Stimulated activated CD4-positive, alpha-beta T cell treated with anti-CD3 and anti-CD28 coated beads, Interleukin-4, amount 100 ng/mL, for 24 hours (primary cell): ENCODE measurements at regions not wholly inside any gene's neighbourhood (a gene's known extent, or its start where the extent isn't known, plus 50 kb on each side); places are given as distances from the start of the nearest gene placed in this dataset.
A peak's percentile ranks its signal among the peaks of the same experiment; 100 is the strongest.
"Not testable (repeated sequence)": the region's sequence is repeated elsewhere in the genome, so short reads cannot be mapped to it uniquely, and the experiment has no call there.

Experiments used
- DNase-seq: peaks from one replicate; pipeline ENCODE4 v3.0.0-alpha.2; 2020

DNA sequence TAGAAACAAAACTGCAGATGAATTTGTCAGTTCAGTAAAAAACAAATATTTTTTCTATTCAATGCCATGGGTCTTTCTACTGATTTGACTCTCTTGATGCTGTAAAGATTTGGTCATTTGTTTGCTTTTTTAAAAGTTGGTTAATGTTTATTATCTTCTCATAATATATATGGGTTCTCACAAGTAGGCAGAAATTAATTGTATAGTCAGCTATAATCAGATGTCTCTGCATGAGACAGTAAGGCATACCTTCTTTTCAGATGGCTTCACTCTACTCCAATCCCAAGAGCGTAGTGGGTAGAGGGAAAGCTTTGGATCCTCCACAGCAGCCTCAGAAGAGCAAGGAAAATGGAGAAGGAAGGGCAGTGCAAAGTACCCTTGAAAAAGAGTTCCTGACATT, 1202.9 kb upstream of the CELF4 start:
- DNase-seq = no peak

DNA sequence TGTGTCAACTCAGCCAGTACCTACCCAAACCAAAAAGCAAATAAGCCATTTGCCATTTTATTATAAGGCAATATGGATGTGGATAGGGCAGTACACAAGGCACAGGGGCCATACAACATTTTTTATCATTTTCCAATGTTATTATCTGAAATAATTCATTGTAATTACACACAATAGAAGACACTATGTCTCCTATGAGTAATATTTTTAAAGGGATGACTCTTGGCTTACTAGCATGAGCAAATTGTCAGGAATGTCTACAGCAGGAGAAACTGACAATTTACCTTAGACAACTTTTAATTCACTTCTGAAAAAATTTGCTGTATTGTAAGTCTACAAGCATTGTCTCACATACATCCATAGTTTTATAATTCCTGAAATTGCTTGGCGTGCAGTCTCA, 1193.9 kb upstream of the CELF4 start:
- no peak for DNase-seq

DNA sequence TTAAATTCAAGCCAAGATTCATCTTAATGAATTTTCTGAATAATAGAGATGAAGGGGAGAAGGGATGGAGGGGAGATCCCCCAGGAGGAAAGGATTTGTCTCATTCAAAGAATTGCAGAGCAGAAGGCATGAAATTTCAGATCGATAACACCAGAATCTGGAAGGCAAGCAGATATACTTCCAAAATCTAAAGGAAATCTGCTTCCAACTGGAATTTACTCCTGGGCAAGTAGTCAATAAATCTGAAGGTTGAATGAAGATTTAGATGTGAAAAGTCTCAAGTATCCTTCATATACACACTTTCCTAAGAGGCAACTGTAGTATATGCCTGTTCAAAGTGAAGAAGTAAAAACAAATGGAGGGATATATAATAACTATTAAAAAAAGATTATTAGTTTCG, 1190.8 kb upstream of the CELF4 start:
- DNase-seq = no peak

DNA sequence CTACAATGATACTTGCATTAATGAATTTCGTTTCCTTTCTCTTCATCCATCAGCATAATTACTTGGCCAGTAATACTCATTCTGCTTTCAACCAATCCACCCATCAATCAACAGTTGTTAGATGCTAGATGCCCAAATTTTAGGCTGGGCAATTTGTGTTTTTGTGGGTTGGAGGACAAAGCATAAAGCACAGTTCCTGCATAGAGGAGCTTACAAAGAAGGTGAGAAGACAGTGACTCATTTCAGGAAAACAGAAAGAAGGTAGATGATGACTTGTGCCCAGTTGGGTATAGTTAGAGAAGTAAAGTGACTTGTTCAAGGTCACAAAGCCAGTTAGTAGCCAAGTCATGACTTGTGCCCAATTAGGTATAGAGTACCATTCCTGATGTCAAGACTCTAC, 1186.8 kb upstream of the CELF4 start:
- DNase-seq = no peak

DNA sequence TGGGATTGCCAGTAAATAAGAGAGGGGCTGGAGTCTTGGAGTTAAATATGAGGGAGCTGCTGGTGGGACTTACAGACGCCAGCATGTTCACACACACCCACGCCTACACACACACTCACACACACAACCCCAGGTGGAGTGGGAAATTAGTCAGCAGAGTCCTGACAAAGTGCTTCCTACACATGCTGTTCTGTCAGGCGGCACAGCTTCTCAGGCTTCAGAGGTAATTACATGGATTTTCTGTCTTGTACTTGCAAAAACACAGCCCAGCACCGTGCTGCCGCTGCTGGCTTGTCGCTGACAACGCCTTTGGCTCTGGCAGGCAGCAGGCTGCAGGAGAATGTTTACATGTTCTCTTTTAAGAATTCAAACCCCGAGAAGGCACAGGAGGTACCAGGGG, 1186.3 kb upstream of the CELF4 start:
- DNase-seq = peak; percentile 3

DNA sequence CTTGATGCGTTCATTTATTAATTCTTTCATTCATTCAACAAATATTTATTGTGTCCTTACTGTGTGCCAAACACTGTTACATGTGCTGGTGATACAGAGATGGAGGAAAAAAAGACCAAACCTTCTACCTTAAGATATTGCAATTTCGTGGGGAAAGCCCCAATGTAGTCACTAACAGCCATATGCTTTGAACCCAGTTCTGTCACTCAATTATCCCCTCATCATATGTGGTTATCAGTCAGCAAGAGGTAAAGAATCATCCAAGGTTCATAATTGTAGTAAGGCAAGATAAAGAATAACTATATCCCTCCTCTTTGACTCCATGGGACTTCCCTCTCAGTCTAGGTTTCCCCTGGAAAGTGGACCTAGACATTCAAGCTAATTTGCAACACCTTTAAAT, 1185.6 kb upstream of the CELF4 start:
- DNase-seq = no peak

DNA sequence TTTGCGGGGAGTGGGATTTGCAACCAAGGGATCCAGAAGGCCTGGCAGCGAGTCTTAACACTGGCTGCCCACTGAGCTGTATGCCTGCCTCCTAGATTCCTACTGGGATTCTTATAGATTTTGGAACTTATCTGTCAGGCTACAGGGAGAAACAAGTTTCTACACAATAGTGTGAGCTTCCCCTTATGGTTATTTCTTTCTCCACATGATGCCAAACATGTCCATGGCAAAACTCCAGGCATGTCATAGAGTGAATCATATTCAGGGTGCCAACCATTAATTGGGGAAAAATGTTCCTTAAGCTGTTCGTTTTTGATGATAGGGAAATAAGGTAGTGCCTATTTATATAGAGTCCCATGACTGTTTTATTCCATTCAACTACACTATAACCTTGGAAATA, 1185.2 kb upstream of the CELF4 start:
- no peak for DNase-seq

DNA sequence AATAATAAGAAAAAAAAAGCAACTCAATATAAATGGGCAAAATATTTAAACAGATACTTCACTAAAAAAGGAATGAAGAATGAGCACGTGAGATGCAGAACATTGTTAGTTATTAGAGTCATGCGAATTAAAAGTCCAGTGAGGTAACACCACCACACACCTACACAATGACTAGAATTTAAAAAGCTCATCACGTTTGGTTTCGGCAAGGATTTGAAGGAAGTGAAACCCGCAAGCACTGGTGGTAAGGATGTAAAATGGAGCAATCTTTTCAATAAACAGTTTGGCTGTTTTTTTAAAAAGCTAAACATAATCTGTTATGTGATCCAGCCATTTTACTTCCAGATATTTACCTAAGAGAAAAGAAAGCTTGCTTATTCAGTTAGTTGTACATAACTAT, 1181.6 kb upstream of the CELF4 start:
- DNase-seq = no peak

DNA sequence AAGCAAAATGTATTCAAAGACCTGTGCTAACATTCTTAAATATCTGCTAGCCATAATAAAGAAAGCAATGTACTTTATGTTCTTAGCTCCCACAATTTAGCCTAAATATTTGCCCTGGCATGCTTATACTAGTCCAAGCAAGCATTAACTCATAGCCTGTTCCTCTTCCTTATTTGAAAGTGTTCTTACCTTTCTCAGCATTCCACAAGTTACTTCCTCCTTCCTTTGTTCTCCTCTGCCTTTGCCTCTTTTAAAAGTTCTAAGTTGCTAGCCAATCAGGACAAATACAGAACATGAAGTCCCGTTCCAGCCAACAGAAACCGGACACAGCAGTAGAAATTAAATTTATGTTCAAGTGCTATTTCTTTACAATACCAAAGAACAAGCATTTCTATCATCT, 1154.6 kb upstream of the CELF4 start:
- DNase-seq = not testable (repeated sequence)

DNA sequence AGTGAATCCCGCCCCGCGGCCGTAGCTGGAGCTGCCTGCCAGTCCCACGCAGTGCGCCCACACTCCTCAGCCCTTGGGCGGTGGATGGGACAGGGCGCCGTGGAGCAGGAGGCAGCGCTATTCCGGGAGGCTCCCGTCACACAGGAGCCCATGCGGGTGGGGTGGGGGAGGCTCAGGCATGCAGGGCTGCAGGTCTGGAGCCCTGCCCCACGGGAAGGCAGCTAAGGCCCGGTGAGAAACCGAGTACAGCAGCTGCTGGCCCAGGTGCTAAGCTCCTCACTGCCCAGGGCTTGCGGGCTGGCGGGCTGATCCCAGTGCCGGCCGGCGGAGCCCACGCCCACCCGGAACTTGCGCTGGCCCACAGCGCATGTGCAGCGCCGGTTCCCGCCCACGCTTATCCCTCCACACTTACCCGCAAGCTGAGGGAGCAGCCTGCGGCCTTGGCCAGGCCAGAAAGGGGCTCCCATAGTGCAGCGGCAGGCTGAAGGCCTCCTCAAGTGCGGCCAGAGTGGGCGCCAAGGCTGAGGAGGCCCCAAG, 1152.8 kb upstream of the CELF4 start:
- no peak for DNase-seq

DNA sequence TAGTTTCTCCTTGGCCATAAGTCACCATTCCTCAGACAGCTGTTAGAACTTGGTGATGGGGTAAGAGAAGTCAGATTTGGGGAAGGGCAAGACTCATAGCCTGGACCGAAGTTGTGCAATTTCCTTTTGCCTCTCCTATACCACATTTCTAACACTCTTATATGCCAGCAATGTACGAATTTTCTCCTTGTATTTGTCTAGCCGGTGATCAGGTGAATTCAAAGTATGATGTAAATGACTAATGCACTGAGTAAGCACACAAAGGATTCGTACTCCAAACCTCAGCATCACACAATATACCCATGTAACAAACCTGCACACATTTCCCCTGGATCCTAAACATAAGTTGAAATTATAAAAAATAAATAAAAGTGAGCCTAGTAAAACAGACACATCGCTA, 1143.5 kb upstream of the CELF4 start:
- DNase-seq = no peak

DNA sequence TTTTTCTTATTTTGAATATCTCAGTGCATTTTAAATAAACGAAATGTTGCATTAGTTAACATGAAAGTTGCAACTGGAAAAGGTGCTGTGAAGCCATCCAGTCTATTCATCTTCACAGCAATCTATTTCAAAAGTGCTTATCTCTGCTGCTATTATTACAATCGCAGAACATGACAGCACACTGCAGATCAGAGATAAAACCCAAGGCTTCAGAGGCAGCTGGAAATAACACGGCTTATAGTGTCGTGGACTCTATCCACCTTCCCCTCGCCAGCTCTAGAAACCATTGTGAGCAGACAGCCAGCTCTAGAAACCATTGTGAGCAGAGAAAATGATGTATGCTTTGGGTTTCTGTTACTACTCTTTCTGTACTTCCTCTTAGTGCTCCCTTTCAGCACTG, 1140.8 kb upstream of the CELF4 start:
- DNase-seq = no peak

DNA sequence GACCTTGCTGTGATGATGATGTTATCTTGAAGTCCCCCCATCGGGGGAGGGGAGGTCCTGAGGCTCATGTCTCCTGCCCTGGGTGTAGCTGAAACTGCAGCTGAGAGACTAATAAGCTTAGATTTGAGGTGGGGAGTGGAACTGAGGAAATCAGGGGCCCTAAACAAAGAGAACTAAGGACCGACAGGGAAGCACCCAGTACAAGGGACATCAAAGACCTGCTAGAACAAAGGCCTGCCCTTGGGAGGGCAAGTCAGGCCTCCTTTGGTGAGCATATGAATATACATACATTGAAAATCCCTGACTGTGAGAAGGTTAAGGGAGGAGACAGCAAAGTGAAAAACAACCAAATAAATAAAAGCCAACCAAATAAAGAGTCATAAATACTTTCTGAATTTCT, 1132.5 kb upstream of the CELF4 start:
- no peak for DNase-seq

DNA sequence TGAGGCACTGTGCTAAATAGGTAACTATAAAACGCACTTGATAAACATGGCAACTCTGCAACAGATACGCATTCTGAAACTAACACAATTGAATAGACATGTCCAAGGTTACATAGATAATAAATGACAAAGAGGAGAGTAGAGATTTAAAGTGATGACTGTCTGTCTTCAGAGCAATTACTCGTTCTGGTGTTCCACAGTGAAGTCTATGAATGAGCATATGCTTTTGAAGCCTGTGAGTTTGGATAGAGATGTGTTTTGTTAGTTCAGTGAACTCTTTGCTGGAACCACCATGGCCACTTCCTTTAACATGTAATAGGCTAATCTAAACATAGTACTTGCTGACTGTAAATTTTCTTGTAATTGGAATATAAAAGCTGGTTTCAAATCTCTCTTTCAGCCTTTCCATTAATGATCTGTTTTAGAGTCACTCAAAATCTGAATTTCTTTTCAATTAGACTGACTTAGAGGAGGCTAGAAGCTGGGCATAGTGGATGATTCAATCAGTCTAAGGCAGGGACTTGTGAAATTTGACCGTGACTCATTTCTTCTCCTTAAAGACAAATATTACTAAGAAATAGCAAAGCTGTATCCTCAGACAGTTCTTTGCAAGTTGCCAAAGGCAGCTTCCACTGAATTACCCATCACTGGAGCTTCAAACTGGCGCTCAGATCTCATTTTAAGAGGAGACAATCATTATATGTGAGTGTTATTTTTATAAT, 1130.1 kb upstream of the CELF4 start:
- no peak for DNase-seq

DNA sequence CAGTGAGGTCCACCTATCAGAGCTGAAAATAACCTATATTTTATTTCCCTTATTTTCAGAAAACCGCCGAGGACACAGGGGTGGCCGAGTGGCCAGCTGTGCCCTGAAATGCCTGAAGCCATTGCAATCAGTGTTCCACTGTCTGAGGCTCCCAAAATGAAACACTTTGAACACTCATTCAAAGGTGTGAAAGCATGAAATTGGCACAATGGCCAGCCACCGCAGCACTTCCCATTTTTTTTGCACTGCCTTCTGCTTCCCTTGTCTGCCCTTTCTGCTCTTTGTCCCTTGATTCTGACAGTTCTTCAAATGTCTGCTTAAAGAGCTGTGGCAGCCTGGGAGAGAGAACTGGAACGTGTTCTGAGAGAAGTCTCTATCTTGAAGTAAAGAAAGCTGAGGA, 1127.5 kb upstream of the CELF4 start:
- DNase-seq = no peak

DNA sequence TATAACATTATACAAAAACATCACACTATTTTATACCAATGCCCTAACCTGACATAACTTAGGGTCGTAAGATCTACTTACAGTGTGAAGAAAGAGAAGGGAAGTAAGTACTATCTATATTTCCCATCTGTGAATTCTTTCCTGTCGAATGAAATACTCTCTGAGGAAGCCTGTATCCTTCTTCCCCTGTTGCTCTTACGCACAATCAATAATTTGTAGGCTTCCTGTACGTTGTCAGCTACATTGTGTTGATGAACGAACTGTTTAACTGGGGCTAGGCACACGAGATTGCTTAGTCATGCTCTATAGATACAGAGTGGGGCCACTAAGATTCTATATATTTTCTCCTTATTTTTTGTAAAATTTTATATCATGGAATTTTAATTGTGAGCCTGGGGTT, 1125.0 kb upstream of the CELF4 start:
- no peak for DNase-seq

DNA sequence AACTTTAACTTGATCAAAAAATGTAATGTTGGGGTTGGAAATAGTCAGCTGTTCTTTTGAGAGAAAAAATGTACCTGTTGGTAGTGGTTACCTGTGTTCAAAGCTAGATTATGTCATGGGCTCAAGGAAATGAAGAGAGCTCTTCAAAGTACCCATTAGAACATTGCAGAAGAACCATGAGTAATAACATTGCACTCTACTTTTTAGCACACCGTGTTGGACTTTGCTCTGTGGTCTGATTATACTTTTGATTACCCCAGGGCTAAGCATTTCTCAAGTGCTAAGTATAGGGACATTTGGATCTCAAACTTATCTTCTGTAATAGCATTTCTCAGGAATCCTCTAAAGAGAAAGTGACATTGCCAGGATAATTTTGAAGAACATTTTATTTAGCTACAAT, 1122.8 kb upstream of the CELF4 start:
- no peak for DNase-seq

DNA sequence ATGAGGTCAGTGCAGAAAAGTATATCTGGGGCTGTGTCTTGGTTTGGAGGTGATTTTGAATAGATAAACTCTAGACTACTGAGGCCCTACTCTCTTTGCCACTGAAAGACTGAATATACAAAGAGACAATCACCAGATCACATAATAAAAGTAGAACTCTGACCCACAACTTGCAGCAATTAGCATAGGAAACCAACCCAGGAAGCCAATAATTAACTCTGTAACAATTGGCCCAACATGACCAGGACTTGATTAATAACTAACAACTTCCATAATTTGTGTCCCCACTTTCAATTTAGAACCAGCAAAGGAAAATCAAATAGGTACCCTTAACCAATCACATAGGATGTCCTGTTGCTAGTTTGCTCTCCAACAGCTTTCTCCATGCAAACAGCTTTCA, 1104.9 kb upstream of the CELF4 start:
- no peak for DNase-seq

DNA sequence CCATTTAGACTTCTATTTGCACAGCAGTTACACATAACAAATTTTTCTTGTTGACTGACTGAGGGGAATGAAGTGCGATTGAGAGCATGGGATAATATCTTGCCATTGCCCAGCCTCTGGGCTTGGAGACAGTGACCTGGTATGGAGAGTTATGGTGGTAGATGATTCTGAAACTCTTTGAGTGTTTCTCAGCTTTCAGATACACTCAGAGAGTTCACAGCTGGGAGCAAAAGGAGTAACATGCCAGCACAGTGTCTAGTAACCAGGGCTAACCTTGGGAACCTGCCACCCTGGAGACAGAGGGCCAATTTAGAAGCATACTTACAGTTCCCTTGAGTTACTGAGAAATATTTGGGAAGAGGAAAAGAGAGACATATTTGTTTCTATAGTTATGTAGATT, 1099.3 kb upstream of the CELF4 start:
- DNase-seq = no peak

DNA sequence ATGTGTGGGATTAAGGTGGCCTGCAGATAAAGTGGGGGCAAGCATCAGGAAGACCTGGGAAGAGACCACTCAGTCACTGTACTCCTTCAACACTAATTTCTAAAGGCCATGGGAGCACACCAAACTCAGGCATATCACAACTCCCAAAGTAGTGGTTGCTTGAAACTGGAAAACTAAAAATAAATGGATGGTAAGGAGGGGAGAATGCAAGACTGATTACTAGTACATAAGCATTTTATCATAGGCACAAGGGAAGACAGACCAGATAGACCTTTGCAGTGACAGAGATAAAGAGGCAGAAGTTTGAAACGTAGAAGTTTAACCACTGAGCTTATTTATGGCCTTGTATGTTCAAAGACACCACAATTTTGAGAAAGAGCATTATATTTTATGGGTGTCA, 1098.1 kb upstream of the CELF4 start:
- DNase-seq = no peak

DNA sequence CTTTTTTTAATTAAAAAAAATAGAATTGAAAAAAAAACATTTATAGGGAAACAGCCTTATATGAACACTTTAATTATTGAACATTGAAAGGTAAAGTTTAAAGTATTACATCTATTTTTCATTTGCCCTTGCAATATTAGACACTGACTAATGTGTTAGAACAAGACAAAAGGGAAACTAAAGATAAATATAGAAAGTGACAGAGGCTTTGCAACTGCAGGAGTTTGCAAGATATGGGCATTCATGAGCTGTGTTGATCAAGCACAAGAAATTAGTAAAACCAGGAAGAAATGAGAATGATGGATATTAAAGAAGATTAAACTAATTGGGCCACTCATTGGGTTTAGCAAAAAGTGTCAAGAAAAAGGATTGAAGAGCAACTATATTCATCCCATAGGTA, 1097.7 kb upstream of the CELF4 start:
- no peak for DNase-seq

DNA sequence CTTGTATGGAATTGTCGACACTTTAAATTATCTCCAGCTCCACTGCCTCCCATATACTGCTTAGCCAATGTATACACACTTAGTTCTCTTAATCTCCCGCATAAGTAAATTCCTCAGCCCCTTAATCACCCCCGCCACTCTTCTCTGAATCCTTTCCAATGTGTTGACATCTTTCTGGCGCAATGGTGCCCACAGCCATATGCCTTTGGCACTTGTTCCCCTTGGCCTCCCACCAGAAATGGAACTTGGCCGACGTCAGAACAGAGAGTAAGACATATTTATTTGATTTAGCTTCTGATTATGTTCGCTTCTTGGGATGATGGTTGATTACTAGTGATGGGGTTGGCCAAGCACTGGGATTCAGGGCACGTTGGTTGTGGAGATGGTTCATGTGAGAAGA, 1089.3 kb upstream of the CELF4 start:
- DNase-seq = no peak

DNA sequence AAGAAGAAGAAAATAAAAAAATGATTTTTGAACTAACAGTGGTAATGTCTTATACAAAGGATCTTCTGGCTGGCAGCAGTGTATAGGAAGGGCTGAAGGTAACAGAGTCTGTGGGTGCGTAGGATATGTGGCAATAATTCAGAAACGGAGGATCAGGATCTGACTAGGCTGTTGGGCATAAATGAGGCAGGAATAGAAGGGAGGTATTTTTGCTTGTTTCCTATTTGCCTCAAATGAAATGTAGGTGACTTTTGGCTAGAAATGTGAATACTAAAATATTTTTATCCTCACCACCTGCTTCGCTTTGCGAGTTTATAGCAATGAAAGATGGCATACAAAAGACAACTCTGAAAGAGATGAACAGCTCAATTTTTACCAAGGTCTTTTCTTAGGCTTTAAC, 1086.1 kb upstream of the CELF4 start:
- DNase-seq = no peak

DNA sequence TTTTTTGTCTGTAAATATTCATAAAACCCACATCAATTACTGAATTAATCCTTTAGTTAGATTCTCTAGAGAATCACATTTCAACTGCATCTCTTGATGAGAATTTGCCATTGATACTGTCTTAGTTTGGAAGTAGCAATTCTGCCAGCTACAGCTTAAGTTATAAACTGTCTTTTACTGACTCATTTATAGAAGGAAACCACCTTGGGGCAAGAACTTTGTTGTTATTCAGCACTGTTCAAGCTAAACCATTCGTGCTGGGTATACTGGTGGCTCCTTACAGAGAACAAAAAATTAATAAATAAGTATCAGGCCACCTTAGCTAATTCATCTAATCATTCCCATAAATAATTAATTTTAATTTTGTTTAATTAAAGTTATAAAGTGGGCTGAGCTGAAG, 1082.6 kb upstream of the CELF4 start:
- DNase-seq = no peak

DNA sequence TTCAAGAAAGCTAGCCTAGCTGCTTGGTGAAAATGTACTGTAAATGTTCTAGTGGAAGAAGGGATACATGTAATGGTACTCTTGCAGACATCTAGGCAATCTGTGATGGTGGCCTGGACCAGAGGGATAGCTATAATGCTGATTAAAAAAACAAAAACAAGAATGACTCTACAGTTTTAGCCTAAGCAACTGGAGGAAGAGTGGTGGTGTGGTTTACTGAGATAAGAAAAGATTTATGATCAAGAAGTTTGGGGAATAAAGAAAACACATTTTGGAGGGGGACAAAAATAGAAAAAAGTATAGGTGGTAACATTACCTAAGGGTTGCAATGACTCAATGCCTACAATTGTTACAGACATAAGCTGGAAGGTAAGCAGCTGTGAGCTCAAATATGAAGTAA, 1080.7 kb upstream of the CELF4 start:
- no peak for DNase-seq
